ENCODE measurements at regions not wholly inside any gene's neighbourhood (a gene's known extent, or its start where the extent isn't known, plus 50 kb on each side); places are given as distances from the start of the nearest gene placed in this dataset.

DNA sequence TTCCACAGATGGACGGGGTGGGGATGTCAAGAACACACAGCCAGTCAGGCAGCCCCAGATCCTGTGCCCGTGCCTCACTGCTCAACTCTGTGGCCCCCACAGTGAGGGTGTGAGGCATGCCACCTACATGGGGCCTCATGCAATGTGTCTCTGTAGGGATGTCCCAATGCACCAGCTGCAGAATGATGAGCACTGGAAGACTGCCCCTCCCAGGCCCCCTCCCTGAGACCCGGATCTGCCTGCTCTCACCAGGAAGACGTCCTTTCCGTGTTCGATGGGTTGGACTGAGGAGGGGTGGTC, 124.2 kb downstream of the TWIST2 start:
- intact Hi-C loops (cut with micrococcal nuclease; ENCODE audit: unreplicated experiment), result no loop called here
- CTCF ChIA-PET, result no interaction called here
- BruUV-seq (replicated peaks), result no TSS peak

DNA sequence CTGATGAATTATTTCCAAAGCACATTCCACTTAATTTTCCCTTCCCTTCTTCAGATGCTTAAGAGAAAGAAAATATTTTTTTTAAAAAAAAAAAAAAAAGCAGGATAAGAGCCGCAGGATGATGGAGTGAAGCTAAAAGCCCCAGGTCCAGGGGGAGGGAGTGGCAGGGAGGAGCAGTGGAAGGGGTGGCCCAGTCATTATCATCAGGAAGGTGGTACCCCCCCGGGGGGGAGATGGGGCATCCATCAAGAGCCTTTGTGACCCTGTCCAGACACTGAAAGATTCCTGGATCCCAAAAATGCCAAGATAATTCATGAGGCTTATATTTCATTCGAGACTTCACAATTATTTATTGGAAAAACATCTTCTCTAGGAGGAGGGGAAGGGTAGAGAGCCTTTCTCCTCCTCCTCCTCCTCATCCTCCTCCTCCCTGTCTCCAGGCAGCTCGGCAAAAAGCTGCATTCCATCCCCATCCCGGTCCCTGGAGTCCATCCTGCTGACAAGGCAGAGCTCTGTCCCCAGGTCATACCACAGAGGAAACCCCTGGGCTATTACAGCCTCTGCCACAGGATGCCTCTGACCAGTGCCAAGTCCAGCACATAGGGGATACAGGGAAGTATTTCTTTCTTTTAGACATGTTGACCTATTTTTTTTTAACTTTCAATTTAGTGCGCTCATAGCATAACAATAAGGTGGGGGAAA, 125.3 kb downstream of the TWIST2 start:
- ATAC-seq (peak; percentile 73), DNase-seq (ENCODE audit: low read depth, low spot score) (no peak)
- Histone ChIP-seq H3K9me3 (ENCODE audit: control insufficient read depth, insufficient read depth, low read depth, low read length) (peaks cover 22% of the 10 kb centered on the region), H3K27ac (ENCODE audit: low read length) (peak overlapping the region; percentile 49), H3K27me3 (ENCODE audit: control insufficient read depth, insufficient read depth, low read length) (no peaks in the 10 kb centered on the region), H3K4me1 (ENCODE audit: control insufficient read depth, insufficient read depth, low read length) (peaks cover 23% of the 10 kb centered on the region), H3K36me3 (ENCODE audit: control insufficient read depth, insufficient read depth, low read length) (no peaks in the 10 kb centered on the region), H3K4me3 (ENCODE audit: low read depth in 2 of 2, low read length in 2 of 2) (no peak overlapping the region)
- intact Hi-C loops (cut with micrococcal nuclease; ENCODE audit: unreplicated experiment), result no loop called here
- POLR2A ChIA-PET, result no interaction called here
- TF ChIP-seq, protein P1, sequence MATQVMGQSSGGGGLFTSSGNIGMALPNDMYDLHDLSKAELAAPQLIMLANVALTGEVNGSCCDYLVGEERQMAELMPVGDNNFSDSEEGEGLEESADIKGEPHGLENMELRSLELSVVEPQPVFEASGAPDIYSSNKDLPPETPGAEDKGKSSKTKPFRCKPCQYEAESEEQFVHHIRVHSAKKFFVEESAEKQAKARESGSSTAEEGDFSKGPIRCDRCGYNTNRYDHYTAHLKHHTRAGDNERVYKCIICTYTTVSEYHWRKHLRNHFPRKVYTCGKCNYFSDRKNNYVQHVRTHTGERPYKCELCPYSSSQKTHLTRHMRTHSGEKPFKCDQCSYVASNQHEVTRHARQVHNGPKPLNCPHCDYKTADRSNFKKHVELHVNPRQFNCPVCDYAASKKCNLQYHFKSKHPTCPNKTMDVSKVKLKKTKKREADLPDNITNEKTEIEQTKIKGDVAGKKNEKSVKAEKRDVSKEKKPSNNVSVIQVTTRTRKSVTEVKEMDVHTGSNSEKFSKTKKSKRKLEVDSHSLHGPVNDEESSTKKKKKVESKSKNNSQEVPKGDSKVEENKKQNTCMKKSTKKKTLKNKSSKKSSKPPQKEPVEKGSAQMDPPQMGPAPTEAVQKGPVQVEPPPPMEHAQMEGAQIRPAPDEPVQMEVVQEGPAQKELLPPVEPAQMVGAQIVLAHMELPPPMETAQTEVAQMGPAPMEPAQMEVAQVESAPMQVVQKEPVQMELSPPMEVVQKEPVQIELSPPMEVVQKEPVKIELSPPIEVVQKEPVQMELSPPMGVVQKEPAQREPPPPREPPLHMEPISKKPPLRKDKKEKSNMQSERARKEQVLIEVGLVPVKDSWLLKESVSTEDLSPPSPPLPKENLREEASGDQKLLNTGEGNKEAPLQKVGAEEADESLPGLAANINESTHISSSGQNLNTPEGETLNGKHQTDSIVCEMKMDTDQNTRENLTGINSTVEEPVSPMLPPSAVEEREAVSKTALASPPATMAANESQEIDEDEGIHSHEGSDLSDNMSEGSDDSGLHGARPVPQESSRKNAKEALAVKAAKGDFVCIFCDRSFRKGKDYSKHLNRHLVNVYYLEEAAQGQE (IDR thresholded peaks at IDR 0.05; ENCODE audit: insufficient read depth in 1 of 2, low read depth in 2 of 2, low read length in 1 of 2), result no peak
- TF ChIP-seq SIN3A (IDR thresholded peaks at IDR 0.05; ENCODE audit: borderline replicate concordance, insufficient read depth, low read depth, low read length) (no peak), TCF7L2 (IDR thresholded peaks at IDR 0.05; ENCODE audit: low read depth, low read length) (no peak), POLR2AphosphoS5 (IDR thresholded peaks at IDR 0.05; ENCODE audit: low read depth, low read length) (no peak)
- TF ChIP-seq, protein P2, sequence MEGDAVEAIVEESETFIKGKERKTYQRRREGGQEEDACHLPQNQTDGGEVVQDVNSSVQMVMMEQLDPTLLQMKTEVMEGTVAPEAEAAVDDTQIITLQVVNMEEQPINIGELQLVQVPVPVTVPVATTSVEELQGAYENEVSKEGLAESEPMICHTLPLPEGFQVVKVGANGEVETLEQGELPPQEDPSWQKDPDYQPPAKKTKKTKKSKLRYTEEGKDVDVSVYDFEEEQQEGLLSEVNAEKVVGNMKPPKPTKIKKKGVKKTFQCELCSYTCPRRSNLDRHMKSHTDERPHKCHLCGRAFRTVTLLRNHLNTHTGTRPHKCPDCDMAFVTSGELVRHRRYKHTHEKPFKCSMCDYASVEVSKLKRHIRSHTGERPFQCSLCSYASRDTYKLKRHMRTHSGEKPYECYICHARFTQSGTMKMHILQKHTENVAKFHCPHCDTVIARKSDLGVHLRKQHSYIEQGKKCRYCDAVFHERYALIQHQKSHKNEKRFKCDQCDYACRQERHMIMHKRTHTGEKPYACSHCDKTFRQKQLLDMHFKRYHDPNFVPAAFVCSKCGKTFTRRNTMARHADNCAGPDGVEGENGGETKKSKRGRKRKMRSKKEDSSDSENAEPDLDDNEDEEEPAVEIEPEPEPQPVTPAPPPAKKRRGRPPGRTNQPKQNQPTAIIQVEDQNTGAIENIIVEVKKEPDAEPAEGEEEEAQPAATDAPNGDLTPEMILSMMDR (IDR thresholded peaks at IDR 0.05), result no peak
- CTCF ChIA-PET, result interaction anchor here (0.6 kb wide), 1 partner anchor 118 kb away, joined by 3 read pairs; no protein-coding TSS in a partner anchor
- BruUV-seq (replicated peaks), result no TSS peak
- in situ Hi-C loops (cut with HindIII; ENCODE audit: low pct_unique_long_range_greater_than_20kb, low sequenced_read_pairs), result no loop called here

More for the DNA sequence above, 124.2 kb downstream of the TWIST2 start:
- POLR2A ChIA-PET, result no interaction called here
- H3K4me1 ChIP-seq (ENCODE audit: control insufficient read depth, insufficient read depth, low read length), result peaks cover 23% of the 10 kb centered on the region
- H3K9me3 ChIP-seq (ENCODE audit: control insufficient read depth, insufficient read depth, low read depth, low read length), result peaks cover 19% of the 10 kb centered on the region
- no peaks in the 10 kb centered on the region for H3K27me3 ChIP-seq (ENCODE audit: control insufficient read depth, insufficient read depth, low read length)
- H3K4me3 ChIP-seq (ENCODE audit: low read depth in 2 of 2, low read length in 2 of 2), result no peak overlapping the region
- in situ Hi-C loops (cut with HindIII; ENCODE audit: low pct_unique_long_range_greater_than_20kb, low sequenced_read_pairs), result no loop called here
- ATAC-seq, result no peak
- H3K36me3 ChIP-seq (ENCODE audit: control insufficient read depth, insufficient read depth, low read length), result no peaks in the 10 kb centered on the region
- TF ChIP-seq TCF7L2 (IDR thresholded peaks at IDR 0.05; ENCODE audit: low read depth, low read length) (no peak), SIN3A (IDR thresholded peaks at IDR 0.05; ENCODE audit: borderline replicate concordance, insufficient read depth, low read depth, low read length) (no peak), POLR2AphosphoS5 (IDR thresholded peaks at IDR 0.05; ENCODE audit: low read depth, low read length) (no peak)
- TF ChIP-seq, protein P1 (IDR thresholded peaks at IDR 0.05; ENCODE audit: insufficient read depth in 1 of 2, low read depth in 2 of 2, low read length in 1 of 2), result no peak
- TF ChIP-seq, protein P2 (IDR thresholded peaks at IDR 0.05), result no peak
- DNase-seq (ENCODE audit: low read depth, low spot score), result no peak
- no peak overlapping the region for H3K27ac ChIP-seq (ENCODE audit: low read length)
